ENCODE measurements at regions not wholly inside any gene's neighbourhood (a gene's known extent, or its start where the extent isn't known, plus 50 kb on each side); places are given as distances from the start of the nearest gene placed in this dataset.
"Not testable (repeated sequence)": the region's sequence is repeated elsewhere in the genome, so short reads cannot be mapped to it uniquely, and the experiment has no call there.

- DNase-seq (ENCODE audit: low read depth, low spot score) = no peak
Observed at GRCh38 chr7:130789436-130789835, 55.4 kb upstream of the KLF14 start.

GRCh38 chr7:130791746-130792145, 57.7 kb upstream of the KLF14 start:
- DNase-seq (ENCODE audit: low read depth, low spot score) = no peak

GRCh38 chr7:130793855-130794618, 60.0 kb upstream of the KLF14 start:
- DNase-seq (ENCODE audit: low read depth, low spot score) = no peak

GRCh38 chr7:130794619-130794922, 60.6 kb upstream of the KLF14 start:
- DNase-seq (ENCODE audit: low read depth, low spot score) = no peak

GRCh38 chr7:130796425-130796824, 62.4 kb upstream of the KLF14 start:
- DNase-seq (ENCODE audit: low read depth, low spot score) = not testable (repeated sequence)

- DNase-seq (ENCODE audit: low read depth, low spot score) = no peak
Observed at GRCh38 chr7:130803127-130803526, 69.1 kb upstream of the KLF14 start.

- no peak for DNase-seq (ENCODE audit: low read depth, low spot score)
Observed at GRCh38 chr7:130804220-130804619, 70.2 kb upstream of the KLF14 start.

- not testable (repeated sequence) for DNase-seq (ENCODE audit: low read depth, low spot score)
Observed at GRCh38 chr7:130812819-130813218, 78.8 kb upstream of the KLF14 start.

- no peak for DNase-seq (ENCODE audit: low read depth, low spot score)
Observed at GRCh38 chr7:130814778-130815335, 80.8 kb upstream of the KLF14 start.

GRCh38 chr7:130818056-130818455, 84.0 kb upstream of the KLF14 start:
- DNase-seq (ENCODE audit: low read depth, low spot score) = no peak

- no peak for DNase-seq (ENCODE audit: low read depth, low spot score)
Observed at GRCh38 chr7:130821864-130822263, 87.9 kb upstream of the KLF14 start.

- DNase-seq (ENCODE audit: low read depth, low spot score) = no peak
Observed at GRCh38 chr7:130822642-130823041, 88.6 kb upstream of the KLF14 start.

GRCh38 chr7:130823060-130823459, 89.1 kb upstream of the KLF14 start:
- DNase-seq (ENCODE audit: low read depth, low spot score) = no peak

- no peak for DNase-seq (ENCODE audit: low read depth, low spot score)
Observed at GRCh38 chr7:130825819-130826218, 91.8 kb upstream of the KLF14 start.

GRCh38 chr7:130829415-130829814, 95.4 kb upstream of the KLF14 start:
- no peak for DNase-seq (ENCODE audit: low read depth, low spot score)

GRCh38 chr7:130831322-130831721, 97.3 kb upstream of the KLF14 start:
- no peak for DNase-seq (ENCODE audit: low read depth, low spot score)

GRCh38 chr7:130831817-130832481, 97.9 kb upstream of the KLF14 start:
- DNase-seq (ENCODE audit: low read depth, low spot score) = no peak

- DNase-seq (ENCODE audit: low read depth, low spot score) = no peak
Observed at GRCh38 chr7:130838738-130839137, 104.7 kb upstream of the KLF14 start.

GRCh38 chr7:130840599-130840998, 106.6 kb upstream of the KLF14 start:
- no peak for DNase-seq (ENCODE audit: low read depth, low spot score)

- no peak for DNase-seq (ENCODE audit: low read depth, low spot score)
Observed at GRCh38 chr7:130841416-130841815, 107.4 kb upstream of the KLF14 start.

- DNase-seq (ENCODE audit: low read depth, low spot score) = no peak
Observed at GRCh38 chr7:130843703-130844102, 109.7 kb upstream of the KLF14 start.

- DNase-seq (ENCODE audit: low read depth, low spot score) = no peak
Observed at GRCh38 chr7:130844811-130845580, 111.0 kb upstream of the KLF14 start.

Measured in ELF-1 (cell line).